ENCODE measurements at regions not wholly inside any gene's neighbourhood (a gene's known extent, or its start where the extent isn't known, plus 50 kb on each side); places are given as distances from the start of the nearest gene placed in this dataset.
"Not testable (repeated sequence)": the region's sequence is repeated elsewhere in the genome, so short reads cannot be mapped to it uniquely, and the experiment has no call there.

DNA sequence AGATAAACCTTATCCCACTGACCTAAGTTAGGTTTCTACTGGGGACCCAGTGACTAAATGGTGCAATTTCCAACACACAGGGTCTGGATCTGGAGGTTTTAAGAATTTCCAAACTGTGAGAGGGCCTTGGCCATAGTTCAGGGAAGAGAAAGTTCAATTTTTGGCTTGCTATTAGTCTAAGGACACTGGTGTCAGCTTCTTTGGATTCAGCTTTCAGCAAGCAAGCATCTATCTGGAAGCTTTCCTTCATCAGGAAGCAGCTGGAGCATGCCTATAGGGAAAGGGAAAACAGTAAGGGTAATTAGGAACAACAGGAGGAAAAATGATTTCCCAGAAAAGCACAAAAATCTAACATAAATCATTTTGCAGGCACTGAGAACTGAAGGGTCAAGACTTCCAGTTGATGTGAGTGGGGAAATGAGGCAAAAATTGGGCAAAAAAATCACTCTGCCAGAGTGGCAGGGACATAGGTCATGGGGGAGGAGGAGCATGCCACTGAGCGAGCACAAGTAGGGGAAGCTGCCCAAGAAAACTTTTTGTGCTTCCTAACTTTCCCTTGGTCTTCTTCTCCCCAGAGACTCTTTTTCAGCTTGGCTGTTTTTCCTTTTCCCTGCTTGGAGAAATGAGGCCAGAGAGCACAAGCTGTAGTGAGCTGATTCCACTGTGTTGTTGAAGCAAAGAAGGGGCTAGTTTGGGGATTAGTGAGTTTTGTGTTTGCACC, 299.6 kb downstream of the FGF10 start:
- TF ChIP-seq, protein P1, sequence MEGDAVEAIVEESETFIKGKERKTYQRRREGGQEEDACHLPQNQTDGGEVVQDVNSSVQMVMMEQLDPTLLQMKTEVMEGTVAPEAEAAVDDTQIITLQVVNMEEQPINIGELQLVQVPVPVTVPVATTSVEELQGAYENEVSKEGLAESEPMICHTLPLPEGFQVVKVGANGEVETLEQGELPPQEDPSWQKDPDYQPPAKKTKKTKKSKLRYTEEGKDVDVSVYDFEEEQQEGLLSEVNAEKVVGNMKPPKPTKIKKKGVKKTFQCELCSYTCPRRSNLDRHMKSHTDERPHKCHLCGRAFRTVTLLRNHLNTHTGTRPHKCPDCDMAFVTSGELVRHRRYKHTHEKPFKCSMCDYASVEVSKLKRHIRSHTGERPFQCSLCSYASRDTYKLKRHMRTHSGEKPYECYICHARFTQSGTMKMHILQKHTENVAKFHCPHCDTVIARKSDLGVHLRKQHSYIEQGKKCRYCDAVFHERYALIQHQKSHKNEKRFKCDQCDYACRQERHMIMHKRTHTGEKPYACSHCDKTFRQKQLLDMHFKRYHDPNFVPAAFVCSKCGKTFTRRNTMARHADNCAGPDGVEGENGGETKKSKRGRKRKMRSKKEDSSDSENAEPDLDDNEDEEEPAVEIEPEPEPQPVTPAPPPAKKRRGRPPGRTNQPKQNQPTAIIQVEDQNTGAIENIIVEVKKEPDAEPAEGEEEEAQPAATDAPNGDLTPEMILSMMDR (IDR thresholded peaks at IDR 0.05; ENCODE audit: insufficient read depth, low read length, missing control alignments), result no peak
- no peak for DNase-seq (ENCODE audit: low read depth, low spot score)
- H3K4me3 ChIP-seq (ENCODE audit: low read depth, low read length), result no peak overlapping the region
- ChIA-PET POLR2A (no interaction called here), CTCF (no interaction called here)

DNA sequence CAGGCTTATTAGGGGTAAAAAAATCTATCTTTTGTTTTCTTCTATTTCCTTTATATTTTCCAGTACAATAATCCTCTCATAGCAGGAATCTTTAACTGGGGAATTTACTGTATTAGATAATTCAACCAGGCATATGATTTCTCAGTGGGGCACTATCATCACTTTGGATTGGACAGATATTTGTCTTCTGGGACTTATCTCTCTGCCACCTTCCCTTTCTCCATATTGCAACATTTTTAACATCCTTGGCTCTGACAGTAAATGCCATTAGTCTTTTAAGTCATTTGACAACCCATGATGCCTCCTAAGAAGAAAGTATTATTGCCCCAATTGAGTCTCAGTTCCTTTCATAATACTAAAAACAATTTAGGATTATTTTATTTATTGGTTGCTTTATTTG, 304.1 kb downstream of the FGF10 start:
- CTCF ChIA-PET, result no interaction called here
- H3K4me3 ChIP-seq (ENCODE audit: low read depth, low read length), result no peak overlapping the region
- DNase-seq (ENCODE audit: low read depth, low spot score), result no peak
- TF ChIP-seq, protein P1 (IDR thresholded peaks at IDR 0.05; ENCODE audit: insufficient read depth, low read length, missing control alignments), result no peak
- POLR2A ChIA-PET, result no interaction called here

DNA sequence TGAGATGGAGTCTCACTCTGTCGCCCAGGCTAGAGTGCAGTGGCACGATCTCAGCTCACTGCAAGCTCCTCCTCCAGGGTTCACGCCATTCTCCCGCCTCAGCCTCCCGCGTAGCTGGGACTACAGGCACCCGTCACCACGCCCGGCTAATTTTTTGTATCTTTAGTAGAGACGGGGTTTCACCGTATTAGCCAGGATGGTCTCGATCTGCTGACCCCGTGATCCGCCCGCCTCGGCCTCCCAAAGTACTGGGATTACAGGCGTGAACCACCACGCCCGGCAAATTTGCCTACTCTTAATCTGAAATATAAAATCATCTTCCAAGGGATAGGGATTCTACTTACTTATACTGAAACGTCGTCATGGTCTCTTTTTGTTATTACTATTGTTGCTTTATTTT, 314.7 kb downstream of the FGF10 start:
- H3K4me3 ChIP-seq (ENCODE audit: low read depth, low read length); DNase-seq (ENCODE audit: low read depth, low spot score); CTCF ChIA-PET; POLR2A ChIA-PET: not testable (repeated sequence)

DNA sequence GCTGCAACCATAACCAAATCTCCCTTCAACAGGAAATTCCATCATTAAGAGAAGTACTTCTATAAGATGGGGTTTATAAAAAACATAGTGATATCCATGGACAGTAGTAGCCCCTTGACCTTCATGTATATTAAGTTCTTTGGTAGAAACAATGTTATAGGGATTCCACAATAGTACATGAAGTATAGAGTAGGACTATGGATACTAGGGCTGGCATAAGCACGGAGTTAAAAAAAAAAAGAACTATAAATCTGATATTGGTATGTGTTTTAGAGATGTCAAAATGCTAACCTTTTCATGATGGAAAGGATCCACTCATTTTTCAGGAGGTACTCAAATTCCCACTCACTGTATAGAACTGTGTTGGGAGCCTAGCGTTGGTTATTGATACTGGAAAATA, 337.6 kb downstream of the FGF10 start:
- TF ChIP-seq, protein P1 (IDR thresholded peaks at IDR 0.05; ENCODE audit: insufficient read depth, low read length, missing control alignments), result no peak
- CTCF ChIA-PET, result no interaction called here
- no peak overlapping the region for H3K4me3 ChIP-seq (ENCODE audit: low read depth, low read length)
- no peak for DNase-seq (ENCODE audit: low read depth, low spot score)
- POLR2A ChIA-PET, result no interaction called here

DNA sequence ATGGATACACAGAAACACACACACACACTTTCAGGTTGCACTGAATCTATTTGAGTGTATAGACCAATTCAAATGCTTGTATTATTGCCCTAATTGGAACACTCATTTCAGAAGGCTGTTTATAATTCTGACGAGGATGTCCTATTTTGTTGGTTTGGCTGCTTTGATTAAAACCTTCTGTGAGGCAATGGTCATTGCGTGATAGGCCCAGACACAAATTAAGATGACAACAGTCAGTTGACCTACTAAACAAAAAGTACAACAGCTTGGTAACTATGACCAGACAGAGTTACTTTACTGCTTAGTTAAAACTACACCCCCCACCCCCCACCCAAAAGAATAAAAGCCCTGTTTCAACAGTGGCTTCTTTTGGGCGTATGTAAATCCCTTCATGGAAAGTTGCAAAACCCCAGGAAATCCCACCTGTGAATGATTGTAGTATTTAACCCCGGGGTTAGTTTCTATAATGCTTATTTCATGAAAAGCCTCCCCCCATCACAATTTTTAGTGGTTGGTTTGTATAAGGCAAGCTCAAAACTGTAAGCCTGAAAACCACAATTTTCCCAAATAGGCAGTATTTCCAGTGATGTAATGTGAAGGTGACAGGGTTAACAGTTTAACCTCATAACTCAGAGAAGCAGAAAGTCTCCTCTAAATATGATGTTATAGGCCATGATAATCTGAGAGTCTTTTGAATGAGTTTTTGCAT, 340.8 kb downstream of the FGF10 start:
- CTCF ChIA-PET, result no interaction called here
- POLR2A ChIA-PET, result no interaction called here
- no peak overlapping the region for H3K4me3 ChIP-seq (ENCODE audit: low read depth, low read length)
- no peak for DNase-seq (ENCODE audit: low read depth, low spot score)
- TF ChIP-seq, protein P1 (IDR thresholded peaks at IDR 0.05; ENCODE audit: insufficient read depth, low read length, missing control alignments), result no peak

DNA sequence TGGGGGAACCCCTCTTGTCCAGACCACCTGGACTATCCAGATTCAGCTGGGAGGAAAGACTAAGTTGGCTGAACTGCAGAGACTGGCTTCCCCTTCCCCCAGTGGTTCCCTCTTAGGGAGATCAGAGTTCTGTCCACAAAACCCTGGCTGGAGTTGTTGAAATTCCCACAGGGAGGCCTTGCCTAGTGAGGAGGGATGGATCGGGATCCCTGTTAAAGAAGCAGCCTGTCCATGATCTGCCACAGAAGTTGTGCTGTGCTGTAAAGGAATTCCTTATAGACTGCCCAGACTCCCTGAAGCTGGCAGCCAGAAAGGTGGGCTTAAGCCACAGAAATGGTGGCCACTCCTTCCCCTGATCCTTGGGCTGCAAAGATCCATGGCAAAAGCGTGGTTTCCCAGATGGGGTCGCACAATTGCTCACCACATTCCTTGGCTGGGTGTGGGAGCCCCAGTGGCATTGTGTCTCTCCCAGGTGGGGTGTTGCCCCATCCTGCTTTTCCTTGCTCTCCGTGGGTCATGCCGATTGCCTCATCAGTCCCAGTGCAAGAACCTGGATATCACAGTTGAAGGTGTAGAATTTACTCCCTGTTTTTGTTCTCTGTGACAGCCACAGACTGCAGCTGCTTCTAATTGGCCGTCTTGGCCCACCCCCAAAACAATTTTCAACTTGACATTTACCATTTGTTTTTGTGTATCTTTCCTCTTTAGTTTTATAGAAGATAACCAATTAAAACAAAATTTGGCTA, 342.4 kb downstream of the FGF10 start:
- ChIA-PET CTCF (no interaction called here), POLR2A (no interaction called here)
- no peak overlapping the region for H3K4me3 ChIP-seq (ENCODE audit: low read depth, low read length)
- DNase-seq (ENCODE audit: low read depth, low spot score), result no peak
- TF ChIP-seq, protein P1 (IDR thresholded peaks at IDR 0.05; ENCODE audit: insufficient read depth, low read length, missing control alignments), result no peak

DNA sequence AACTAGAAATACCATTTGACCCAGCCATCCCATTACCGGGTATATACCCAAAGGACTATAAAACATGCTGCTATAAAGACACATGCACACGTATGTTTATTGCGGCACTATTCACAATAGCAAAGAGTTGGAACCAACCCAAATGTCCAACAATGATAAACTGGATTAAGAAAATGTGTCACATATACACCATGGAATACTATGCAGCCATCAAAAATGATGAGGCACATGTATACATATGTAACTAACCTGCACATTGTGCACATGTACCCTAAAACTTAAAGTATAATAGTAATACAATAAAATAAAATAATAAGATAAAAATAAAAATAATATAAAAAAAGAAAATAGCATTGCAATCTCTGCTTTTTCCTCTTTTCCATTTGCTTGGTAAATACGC, 344.7 kb downstream of the FGF10 start:
- POLR2A ChIA-PET, result not testable (repeated sequence)

More for the DNA sequence above, 344.7 kb downstream of the FGF10 start:
- H3K4me3 ChIP-seq (ENCODE audit: low read depth, low read length); DNase-seq (ENCODE audit: low read depth, low spot score); CTCF ChIA-PET: not testable (repeated sequence)
